Stimulated activated naive CD8-positive, alpha-beta T cell treated with anti-CD3 and anti-CD28 coated beads, Interleukin-15, Interleukin-2, amounts not matched to agents 100 ng/mL and 50 ng/mL, for 24 hours (primary cell): ENCODE measurements at regions not wholly inside any gene's neighbourhood (a gene's known extent, or its start where the extent isn't known, plus 50 kb on each side); places are given as distances from the start of the nearest gene placed in this dataset.

Experiments
- H3K27ac Mint-ChIP-seq: one replicate; pipeline ENCODE4 v1.8.0; 2021; ENCODE audit warnings: mild to moderate bottlenecking, mixed read lengths
- H3K27me3 Mint-ChIP-seq: one replicate; pipeline ENCODE4 v1.8.0; 2021; ENCODE audit warnings: mixed read lengths
- H3K36me3 Mint-ChIP-seq: one replicate; pipeline ENCODE4 v1.8.0; 2021; ENCODE audit warnings: low read depth, mixed read lengths
- H3K4me1 Mint-ChIP-seq: one replicate; pipeline ENCODE4 v1.8.0; 2021; ENCODE audit warnings: low read depth, mixed read lengths
- H3K4me3 Mint-ChIP-seq: one replicate; pipeline ENCODE4 v1.8.0; 2021; ENCODE audit warnings: mild to moderate bottlenecking, mixed read lengths
- H3K9me3 Mint-ChIP-seq: one replicate; pipeline ENCODE4 v1.8.0; 2021; ENCODE audit warnings: mixed read lengths

DNA sequence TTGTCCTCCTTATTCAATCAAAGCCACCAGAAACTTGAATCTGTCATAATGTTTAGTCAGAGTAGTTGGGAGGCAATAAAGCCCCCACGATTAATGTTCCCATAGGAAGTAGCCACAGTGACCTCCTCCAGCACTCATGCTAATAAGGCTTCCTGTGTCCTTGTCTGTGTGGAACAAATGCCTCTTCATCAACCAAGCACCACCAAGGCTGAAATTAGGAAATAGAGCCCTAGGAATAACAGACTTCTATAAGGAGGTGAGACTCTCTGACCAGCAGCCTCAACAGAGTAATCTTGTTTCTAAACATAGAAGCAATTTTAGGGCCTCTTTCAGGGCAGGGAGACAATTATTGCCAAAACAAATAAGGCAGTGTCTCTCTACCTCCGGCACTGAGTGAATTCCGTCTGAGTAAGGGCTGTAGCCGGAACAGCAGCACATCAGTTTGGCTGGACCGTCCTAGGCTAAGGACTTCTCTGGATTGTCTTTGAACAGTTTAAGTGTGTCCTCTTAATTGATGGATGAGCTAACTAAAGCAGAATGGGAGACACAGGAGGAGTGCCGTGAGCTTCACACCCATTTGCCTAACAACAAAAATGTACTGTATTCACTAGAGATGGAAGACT is 329.2 kb upstream of the HAND2 start:
- Mint-ChIP-seq H3K27ac (no peak overlapping the region), H3K36me3 (no peaks in the 10 kb centered on the region), H3K27me3 (no peaks in the 10 kb centered on the region), H3K9me3 (peaks cover 5% of the 10 kb centered on the region), H3K4me3 (no peak overlapping the region), H3K4me1 (no peaks in the 10 kb centered on the region)

DNA sequence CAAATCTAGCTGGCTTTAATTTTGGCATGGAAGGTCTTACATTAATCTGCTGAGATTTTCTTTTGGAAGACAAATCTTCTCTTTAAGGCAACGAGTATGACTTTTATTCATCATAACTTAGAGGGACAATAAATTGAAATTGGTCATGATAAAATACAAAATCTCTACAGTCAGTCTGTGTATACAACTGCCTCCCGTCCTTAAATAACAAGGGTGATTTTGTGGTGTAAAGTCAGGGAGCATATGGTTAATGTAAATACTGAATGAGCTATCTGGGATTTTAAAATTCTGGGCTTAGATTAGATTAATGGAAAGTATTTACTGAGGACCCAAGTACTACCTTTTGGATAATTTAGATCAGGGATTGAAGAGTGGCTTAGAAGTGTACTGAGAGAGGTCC is 328.4 kb upstream of the HAND2 start:
- Mint-ChIP-seq H3K4me3 (no peak overlapping the region), H3K4me1 (no peaks in the 10 kb centered on the region), H3K27me3 (no peaks in the 10 kb centered on the region), H3K27ac (no peak overlapping the region), H3K9me3 (peaks cover 5% of the 10 kb centered on the region), H3K36me3 (no peaks in the 10 kb centered on the region)

- no peak overlapping the region for H3K27ac Mint-ChIP-seq
- peaks cover 5% of the 10 kb centered on the region for H3K9me3 Mint-ChIP-seq
- H3K27me3 Mint-ChIP-seq, result no peaks in the 10 kb centered on the region
- no peaks in the 10 kb centered on the region for H3K36me3 Mint-ChIP-seq
- H3K4me3 Mint-ChIP-seq, result no peak overlapping the region
- no peaks in the 10 kb centered on the region for H3K4me1 Mint-ChIP-seq
Measured at GRCh38 chr4:173857828-173858227, 327.8 kb upstream of the HAND2 start.

DNA sequence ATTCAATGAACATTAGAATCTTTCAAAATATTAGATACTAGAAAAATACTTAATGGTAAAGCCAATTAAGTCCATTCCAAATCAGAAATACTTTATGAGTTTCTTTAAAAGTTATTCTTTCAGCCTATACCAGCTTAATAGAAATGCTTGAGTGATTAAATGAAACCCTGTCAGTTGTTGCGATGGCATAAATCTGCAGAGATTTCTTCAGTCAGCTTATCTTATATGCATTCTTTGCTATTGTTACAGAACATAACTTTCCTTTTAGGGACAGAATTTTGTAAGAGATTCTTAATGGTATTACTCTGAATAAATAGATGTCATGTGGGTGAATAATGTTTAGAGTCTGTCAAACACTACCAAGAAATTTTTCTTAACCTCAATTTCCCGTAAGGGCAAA is 325.0 kb upstream of the HAND2 start:
- H3K27me3 Mint-ChIP-seq, result no peaks in the 10 kb centered on the region
- no peak overlapping the region for H3K4me3 Mint-ChIP-seq
- no peaks in the 10 kb centered on the region for H3K36me3 Mint-ChIP-seq
- no peaks in the 10 kb centered on the region for H3K4me1 Mint-ChIP-seq
- peaks cover 5% of the 10 kb centered on the region for H3K9me3 Mint-ChIP-seq
- no peak overlapping the region for H3K27ac Mint-ChIP-seq

DNA sequence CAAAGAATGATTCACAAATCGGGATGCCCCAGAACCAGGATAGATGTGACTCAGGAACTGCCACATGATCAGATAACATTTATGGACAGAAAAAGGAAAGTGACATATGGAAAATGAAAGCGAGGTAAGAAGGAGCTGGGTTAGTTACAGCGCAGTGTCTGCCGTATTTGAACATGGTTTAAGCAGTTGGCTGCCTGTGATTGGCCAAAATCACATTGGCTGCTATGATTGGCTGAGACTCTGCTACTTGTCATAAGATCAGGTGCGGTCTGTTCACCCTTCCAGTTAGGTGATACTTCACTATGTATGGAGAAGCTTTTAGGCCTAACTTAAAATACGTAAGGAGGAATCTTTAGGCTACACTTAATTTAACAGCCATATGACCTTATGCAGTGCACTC is 322.7 kb upstream of the HAND2 start:
- Mint-ChIP-seq H3K4me1 (no peaks in the 10 kb centered on the region), H3K9me3 (peaks cover 5% of the 10 kb centered on the region), H3K4me3 (no peak overlapping the region), H3K27ac (no peak overlapping the region), H3K27me3 (no peaks in the 10 kb centered on the region), H3K36me3 (no peaks in the 10 kb centered on the region)

DNA sequence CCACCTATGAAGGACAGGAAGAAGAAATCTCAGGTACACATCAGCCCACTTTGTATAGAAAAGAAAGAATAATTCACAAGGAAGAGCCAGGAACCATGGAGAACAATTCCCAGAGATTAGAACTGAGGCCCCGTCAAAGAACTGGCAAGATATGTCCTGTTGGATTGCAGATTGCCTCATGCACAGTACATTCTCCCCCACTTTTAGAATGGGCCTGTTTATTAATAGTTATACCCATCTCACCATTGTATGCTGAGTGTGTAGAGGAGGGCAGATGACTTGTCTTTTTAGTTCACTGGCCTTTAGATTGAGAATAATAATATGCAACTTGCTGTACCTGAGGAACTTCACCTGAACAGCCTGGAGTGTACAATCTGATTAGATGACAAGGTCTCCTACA is 315.6 kb upstream of the HAND2 start:
- peaks cover 10% of the 10 kb centered on the region for H3K9me3 Mint-ChIP-seq
- no peak overlapping the region for H3K27ac Mint-ChIP-seq
- no peaks in the 10 kb centered on the region for H3K36me3 Mint-ChIP-seq
- no peak overlapping the region for H3K4me3 Mint-ChIP-seq
- H3K4me1 Mint-ChIP-seq, result no peaks in the 10 kb centered on the region
- no peaks in the 10 kb centered on the region for H3K27me3 Mint-ChIP-seq

- Mint-ChIP-seq H3K27me3 (no peaks in the 10 kb centered on the region), H3K36me3 (no peaks in the 10 kb centered on the region), H3K4me3 (no peak overlapping the region), H3K27ac (no peak overlapping the region), H3K9me3 (peaks cover 6% of the 10 kb centered on the region), H3K4me1 (no peaks in the 10 kb centered on the region)
Measured at GRCh38 chr4:173839865-173840264, 309.8 kb upstream of the HAND2 start.

DNA sequence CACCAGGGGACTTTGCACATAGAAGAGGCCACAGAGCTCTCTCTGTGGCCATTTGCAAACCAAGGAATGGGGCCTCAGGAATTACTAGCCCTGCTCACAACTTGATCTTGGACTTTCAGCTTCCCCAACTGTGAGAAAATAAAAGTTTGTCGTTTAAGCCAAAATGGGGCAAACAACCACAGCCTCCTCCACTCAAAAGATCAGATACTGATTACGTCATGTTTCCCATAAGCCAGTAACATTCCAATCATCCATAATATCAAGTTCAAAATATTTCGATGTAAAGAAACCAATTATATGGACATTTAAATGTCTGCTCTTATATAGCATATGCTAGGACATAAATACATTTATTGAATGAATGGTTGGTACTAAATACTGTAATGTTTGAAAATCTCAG is 307.5 kb upstream of the HAND2 start:
- Mint-ChIP-seq H3K27me3 (no peaks in the 10 kb centered on the region), H3K36me3 (no peaks in the 10 kb centered on the region), H3K4me1 (no peaks in the 10 kb centered on the region), H3K27ac (no peak overlapping the region), H3K9me3 (peaks cover under 1% of the 10 kb centered on the region), H3K4me3 (no peak overlapping the region)

DNA sequence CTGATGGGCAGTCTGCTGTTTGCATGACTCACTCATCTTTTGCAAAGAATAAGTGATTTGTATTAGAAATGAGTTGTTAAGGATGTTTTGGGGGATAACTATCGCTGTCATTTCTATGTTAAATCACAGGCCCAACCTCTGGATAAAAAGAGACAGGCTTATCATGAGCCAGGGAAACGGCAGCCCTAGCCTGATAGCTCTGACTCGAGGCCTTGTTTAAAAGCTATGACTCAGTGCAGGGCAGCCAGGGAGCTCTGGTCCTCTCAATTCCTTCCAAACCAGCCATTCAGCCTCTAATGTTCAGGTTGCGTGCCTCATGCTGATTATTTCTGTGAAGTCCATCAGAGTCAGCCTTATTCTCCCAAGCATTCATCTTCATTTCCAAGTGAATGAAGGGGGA is 305.9 kb upstream of the HAND2 start:
- Mint-ChIP-seq H3K27ac (no peak overlapping the region), H3K4me3 (no peak overlapping the region), H3K36me3 (no peaks in the 10 kb centered on the region), H3K4me1 (no peaks in the 10 kb centered on the region), H3K9me3 (no peaks in the 10 kb centered on the region), H3K27me3 (no peaks in the 10 kb centered on the region)

DNA sequence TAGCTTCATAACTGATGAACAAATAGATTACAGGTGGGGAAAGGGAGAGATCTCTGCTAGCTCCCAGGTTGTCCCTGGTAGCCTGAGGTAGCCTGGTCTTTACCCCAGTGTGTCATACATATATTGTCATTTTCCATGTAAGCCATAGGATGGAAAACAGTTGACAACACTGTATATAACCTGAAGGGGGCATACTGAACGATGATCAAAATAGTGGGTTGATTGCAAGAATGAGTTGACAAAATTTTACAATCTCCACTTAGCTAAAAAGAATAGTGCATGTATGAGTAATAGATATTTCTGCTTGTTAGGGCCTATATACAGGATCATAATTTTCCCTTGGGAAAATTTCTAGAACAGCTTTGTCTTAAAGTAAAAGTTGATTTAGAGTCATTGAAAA is 304.1 kb upstream of the HAND2 start:
- H3K4me3 Mint-ChIP-seq, result no peak overlapping the region
- H3K4me1 Mint-ChIP-seq, result no peaks in the 10 kb centered on the region
- H3K27me3 Mint-ChIP-seq, result no peaks in the 10 kb centered on the region
- no peak overlapping the region for H3K27ac Mint-ChIP-seq
- H3K36me3 Mint-ChIP-seq, result no peaks in the 10 kb centered on the region
- no peaks in the 10 kb centered on the region for H3K9me3 Mint-ChIP-seq

DNA sequence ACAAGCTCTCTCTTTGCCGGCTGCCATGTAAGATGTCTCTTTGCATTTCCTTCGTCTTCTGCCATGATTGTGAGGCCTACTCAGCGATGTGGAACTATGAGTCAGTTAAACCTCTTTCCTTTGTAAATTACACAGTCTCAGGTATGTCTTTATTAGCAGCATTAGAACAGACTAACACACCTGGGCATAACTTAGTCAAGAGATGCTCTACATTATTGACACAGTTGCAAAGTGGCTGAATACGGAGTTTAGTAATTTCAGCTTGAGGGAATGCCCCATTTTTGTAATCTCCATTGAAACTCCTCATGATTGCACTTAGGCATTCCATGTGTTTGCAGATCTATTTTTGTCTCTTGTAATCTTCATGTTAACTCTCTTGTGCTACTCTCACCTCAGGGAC is 299.5 kb upstream of the HAND2 start:
- Mint-ChIP-seq H3K27ac (no peak overlapping the region), H3K4me3 (no peak overlapping the region), H3K4me1 (no peaks in the 10 kb centered on the region), H3K27me3 (no peaks in the 10 kb centered on the region), H3K36me3 (no peaks in the 10 kb centered on the region), H3K9me3 (no peaks in the 10 kb centered on the region)

- no peaks in the 10 kb centered on the region for H3K36me3 Mint-ChIP-seq
- H3K9me3 Mint-ChIP-seq, result no peaks in the 10 kb centered on the region
- H3K4me1 Mint-ChIP-seq, result no peaks in the 10 kb centered on the region
- no peak overlapping the region for H3K4me3 Mint-ChIP-seq
- no peaks in the 10 kb centered on the region for H3K27me3 Mint-ChIP-seq
- H3K27ac Mint-ChIP-seq, result no peak overlapping the region
Measured at GRCh38 chr4:173827707-173828106, 297.7 kb upstream of the HAND2 start.

DNA sequence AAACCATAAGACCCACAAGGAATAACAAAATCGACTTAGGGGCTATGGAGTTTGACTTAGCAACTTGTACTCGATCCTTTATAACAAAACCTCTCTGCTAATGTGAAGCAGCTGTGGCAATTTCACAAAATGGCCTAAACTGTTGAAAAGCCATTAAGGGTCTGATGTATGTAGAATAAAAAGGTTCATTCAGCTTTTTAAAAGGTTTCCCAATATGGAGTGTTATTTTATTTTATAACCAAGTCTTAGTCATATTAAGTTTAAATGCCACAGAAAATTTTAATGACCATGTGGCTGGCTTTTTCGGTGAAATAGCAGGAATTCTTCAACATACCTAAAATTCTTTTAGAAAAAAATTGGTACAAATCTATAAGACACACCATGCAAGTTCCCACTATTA is 291.8 kb upstream of the HAND2 start:
- no peaks in the 10 kb centered on the region for H3K9me3 Mint-ChIP-seq
- no peaks in the 10 kb centered on the region for H3K27me3 Mint-ChIP-seq
- no peak overlapping the region for H3K4me3 Mint-ChIP-seq
- H3K4me1 Mint-ChIP-seq, result no peaks in the 10 kb centered on the region
- H3K36me3 Mint-ChIP-seq, result no peaks in the 10 kb centered on the region
- no peak overlapping the region for H3K27ac Mint-ChIP-seq

GRCh38 chr4:173821036-173821435 is 291.0 kb upstream of the HAND2 start:
- no peak overlapping the region for H3K4me3 Mint-ChIP-seq
- no peaks in the 10 kb centered on the region for H3K4me1 Mint-ChIP-seq
- no peaks in the 10 kb centered on the region for H3K9me3 Mint-ChIP-seq
- no peaks in the 10 kb centered on the region for H3K36me3 Mint-ChIP-seq
- no peak overlapping the region for H3K27ac Mint-ChIP-seq
- no peaks in the 10 kb centered on the region for H3K27me3 Mint-ChIP-seq

DNA sequence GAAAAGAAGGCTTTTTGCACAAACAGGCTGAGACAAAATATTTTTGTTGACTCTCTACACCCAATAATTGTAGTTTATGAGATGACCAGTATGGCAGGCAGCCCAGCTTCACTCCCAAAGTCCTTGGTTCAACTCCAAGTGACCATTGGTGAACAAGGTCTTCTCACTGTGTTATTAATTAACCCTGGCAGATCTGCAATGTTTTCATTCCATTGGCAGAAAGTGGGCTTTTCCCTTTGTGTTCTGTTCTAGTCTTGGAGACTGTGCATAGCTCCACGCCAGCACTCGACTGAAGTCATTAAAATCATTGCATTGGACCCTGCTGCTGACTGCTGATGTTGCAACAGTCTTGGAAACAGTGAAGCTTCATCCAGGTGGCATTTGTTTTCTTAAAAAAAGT is 277.3 kb upstream of the HAND2 start:
- H3K36me3 Mint-ChIP-seq, result no peaks in the 10 kb centered on the region
- H3K4me1 Mint-ChIP-seq, result no peaks in the 10 kb centered on the region
- H3K27me3 Mint-ChIP-seq, result no peaks in the 10 kb centered on the region
- no peak overlapping the region for H3K4me3 Mint-ChIP-seq
- H3K9me3 Mint-ChIP-seq, result no peaks in the 10 kb centered on the region
- H3K27ac Mint-ChIP-seq, result no peak overlapping the region

DNA sequence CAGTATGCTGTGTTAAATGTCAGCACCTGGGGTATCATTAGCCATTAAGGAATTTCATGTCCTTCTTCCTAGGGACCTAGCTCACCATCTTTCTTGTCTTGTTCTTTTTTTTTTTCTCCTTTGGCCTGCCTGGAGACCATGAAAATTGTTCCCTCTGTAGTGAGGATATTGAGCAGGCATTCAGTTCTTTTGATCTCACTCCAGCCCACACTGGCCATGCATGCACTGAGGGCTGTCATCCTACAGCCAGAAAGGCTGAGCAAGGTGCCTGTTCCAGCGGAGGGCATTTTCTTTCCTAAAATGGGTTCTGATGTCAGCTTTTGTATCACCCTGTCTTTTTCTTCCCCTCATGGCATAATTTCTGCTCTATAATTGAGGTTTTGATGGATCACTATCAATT is 275.9 kb upstream of the HAND2 start:
- no peaks in the 10 kb centered on the region for H3K36me3 Mint-ChIP-seq
- no peaks in the 10 kb centered on the region for H3K27me3 Mint-ChIP-seq
- H3K27ac Mint-ChIP-seq, result no peak overlapping the region
- H3K9me3 Mint-ChIP-seq, result no peaks in the 10 kb centered on the region
- H3K4me3 Mint-ChIP-seq, result no peak overlapping the region
- H3K4me1 Mint-ChIP-seq, result no peaks in the 10 kb centered on the region
